CD4-positive, alpha-beta T cell treated with Interleukin-4 for 4 hours (primary cell): ENCODE measurements at regions not wholly inside any gene's neighbourhood (a gene's known extent, or its start where the extent isn't known, plus 50 kb on each side); places are given as distances from the start of the nearest gene placed in this dataset.
"Not testable (repeated sequence)": the region's sequence is repeated elsewhere in the genome, so short reads cannot be mapped to it uniquely, and the experiment has no call there.

ENCODE experiments used
- DNase-seq: peaks from one replicate; pipeline ENCODE4 v3.0.0-alpha.2; 2020

DNA sequence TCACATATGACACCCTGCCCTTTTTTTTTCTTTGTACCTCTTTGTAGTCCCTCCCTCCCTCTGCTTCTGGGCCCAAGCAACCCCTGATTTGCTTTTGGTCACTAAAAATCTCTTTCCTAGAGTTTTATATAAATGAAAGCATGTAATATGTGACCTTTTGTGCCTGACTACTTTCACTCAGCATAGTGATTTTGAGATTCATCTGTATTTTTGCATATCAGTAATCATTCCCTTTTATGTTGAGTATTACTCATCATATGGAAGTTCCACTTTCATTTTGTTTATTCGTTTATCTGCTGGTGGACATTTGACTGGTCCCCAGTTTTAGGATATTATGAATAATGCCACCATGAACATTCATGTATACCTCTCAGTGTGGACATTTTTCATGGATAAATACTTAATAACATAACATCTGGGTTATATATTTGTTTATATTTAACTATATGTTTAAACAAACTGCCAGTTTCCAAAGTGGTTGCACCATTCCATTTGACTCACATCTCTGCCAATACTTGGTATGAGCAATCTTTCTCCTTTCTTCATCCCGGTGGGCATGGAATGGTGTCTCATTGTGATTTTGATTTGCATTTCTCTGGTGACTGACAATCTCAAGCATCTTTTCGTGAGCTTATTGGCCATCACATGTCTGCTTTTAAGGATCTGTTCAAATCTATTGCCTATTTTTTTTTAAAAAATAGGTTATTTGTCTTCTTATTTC lies 115.7 kb upstream of the S1PR3 start:
- no peak for DNase-seq

DNA sequence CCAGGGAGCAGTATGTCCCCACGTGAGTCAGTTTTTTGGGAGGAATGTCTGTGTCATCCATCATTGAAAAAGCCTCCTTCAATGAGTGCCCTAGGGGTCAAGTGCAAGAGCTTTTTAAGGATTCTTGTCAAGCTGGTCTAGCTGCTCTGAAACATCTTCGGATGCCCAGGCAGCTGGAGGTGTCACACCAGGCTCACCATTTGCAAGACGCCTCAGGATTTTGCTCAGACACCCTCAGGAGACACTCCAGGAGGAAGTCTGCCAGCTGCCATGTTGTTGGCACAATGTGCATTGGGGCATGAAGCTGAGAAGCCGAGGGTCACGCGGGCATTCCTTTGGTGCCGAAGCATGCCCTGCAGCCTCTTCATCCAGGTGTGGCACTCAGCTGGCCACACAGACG lies 111.1 kb upstream of the S1PR3 start:
- no peak for DNase-seq

GRCh38 chr9:88884291-88884690 lies 107.0 kb upstream of the S1PR3 start:
- not testable (repeated sequence) for DNase-seq

DNA sequence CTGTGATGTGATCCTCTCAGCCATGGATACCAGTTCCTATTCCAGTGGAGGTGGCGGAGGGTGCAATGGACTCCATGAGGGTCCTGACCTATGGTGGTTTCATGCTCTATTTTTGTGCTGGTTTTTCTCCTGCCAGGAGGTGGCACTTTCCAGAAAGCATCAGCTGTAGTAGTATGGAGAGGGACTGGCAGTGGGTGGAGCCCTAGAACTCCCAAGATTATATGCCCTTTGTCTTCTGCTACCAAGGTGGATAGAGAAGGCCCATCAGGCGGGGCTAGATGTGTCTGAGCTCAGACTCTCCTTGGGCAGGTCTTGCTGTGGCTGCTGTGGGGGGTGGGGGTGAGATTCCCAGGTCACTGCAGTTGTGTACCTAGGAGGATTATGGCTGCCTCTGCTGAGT lies 104.5 kb upstream of the S1PR3 start:
- DNase-seq = not testable (repeated sequence)

- DNase-seq = no peak
Observed at GRCh38 chr9:88889386-88889785, 101.9 kb upstream of the S1PR3 start.

GRCh38 chr9:88890546-88890945 lies 100.7 kb upstream of the S1PR3 start:
- no peak for DNase-seq

- DNase-seq = no peak
Observed at GRCh38 chr9:88891040-88891439, 100.2 kb upstream of the S1PR3 start.

DNA sequence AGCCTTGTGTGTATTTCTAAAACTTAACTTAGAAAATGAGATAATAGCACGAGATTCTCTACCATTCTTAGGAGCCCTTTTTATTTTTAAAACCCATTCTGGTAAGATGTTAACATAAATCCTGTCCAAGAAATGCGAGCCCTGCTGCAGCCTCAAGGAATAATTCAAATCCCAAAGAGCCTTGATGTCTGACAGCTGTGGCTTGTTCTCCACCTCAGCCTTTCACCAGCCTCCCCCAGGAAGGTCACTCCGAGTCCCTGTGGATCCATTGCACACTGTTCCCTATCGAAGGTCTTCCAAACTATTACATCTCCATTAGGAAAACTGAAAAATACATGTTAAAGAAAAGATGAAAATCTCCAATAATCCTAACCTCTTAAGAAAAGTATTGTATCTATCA lies 98.5 kb upstream of the S1PR3 start:
- DNase-seq = no peak

- no peak for DNase-seq
Observed at GRCh38 chr9:88897081-88897480, 94.2 kb upstream of the S1PR3 start.

- DNase-seq = no peak
Observed at GRCh38 chr9:88898039-88898720, 93.1 kb upstream of the S1PR3 start.

GRCh38 chr9:88905506-88905905 lies 85.8 kb upstream of the S1PR3 start:
- DNase-seq = no peak

- no peak for DNase-seq
Observed at GRCh38 chr9:88915916-88916315, 75.4 kb upstream of the S1PR3 start.

DNA sequence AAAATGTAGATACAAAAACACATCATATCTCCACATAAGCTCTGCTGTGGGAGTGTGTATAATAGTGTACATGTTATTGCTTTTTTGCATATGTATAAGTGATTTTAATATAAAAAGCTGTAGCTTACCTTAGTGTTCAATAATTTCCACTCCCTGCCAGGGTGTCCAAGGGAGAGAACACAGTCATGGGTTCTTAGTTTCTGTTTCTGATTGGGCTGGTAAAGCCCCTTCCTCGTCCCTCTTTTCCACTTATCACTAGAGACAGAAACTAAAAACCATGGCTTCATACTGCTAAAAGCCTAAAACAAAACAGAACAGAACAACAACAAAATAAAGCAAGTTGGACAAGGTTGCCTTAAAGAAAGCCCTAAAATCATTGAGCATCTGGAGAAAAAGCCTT lies 74.4 kb upstream of the S1PR3 start:
- no peak for DNase-seq

DNA sequence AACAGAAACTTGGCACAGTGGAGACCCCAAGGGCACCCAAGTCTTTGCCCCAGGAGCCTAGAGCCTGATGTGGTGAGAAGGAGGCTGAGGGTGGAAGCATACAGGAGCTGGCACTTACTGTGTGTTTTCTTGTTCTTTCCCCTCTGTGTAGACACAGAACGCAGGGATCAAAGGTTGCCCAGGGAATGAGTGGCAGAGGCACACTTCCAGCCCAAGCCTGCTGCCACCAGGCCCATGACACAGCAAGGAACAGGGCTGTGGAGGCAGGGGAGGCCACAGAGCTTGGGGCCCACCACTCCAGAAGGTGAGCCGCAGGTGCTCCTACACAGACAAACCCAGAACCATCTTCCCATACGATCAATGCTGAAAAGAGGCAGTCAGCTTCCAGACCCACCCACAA lies 73.9 kb upstream of the S1PR3 start:
- no peak for DNase-seq

DNA sequence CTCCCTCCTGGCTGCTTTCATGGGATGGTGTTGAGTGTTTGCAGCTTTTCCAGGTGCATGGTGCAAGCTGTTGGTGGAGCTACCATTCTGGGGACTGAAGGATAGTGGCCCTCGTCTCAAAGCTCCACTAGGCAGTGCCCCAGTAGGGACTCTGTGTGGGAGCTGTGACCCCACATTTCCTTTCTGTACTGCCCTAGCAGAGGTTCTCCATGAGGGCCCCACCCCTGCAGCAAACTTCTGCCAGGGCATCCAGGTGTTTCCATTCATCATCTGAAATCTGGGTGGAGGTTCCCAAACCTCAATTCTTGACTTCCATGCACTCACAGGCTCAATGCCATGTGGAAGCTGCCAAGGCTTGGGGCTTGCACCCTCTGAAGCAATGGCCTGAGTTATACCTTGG lies 72.7 kb upstream of the S1PR3 start:
- DNase-seq = not testable (repeated sequence)

DNA sequence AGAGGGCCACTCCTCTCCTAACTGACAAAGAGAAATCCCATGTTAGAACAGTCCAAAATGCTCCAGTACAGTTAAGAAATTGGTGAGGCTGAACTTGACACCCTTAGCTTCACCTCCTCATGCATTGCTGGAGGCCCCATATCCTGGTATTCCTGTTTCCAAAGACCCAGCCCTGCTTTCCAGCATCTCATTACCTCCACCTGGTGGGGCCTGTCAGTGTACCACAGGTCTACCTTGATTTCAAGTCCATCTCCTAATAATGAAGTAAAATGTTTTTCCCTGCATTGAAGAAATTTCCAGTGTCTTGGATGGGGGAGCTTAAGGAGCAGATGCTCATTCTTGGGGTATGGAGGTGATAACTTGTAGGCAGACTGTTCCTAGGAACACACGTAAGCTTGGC lies 70.6 kb upstream of the S1PR3 start:
- DNase-seq = no peak

DNA sequence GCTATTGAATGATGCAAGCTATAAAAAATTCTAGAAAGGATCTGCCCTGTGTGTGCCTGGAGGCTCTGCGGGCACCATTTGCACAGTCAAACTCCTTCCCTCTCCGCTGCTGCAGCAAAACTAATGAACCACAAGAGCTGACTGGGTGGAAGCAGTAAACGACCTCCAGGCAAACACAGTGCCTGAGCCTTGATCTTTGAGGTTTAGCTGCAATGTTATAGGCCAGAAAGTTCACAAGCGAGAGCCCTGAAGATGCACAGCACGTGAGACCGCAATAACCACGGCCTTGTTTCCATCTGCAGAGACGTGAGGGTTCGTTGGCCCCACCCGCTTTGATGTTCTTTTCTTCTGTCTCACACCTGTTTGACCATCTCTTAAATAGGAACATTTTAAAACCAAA lies 69.2 kb upstream of the S1PR3 start:
- DNase-seq = peak; percentile 36

- DNase-seq = no peak
Observed at GRCh38 chr9:88923092-88923491, 68.2 kb upstream of the S1PR3 start.

DNA sequence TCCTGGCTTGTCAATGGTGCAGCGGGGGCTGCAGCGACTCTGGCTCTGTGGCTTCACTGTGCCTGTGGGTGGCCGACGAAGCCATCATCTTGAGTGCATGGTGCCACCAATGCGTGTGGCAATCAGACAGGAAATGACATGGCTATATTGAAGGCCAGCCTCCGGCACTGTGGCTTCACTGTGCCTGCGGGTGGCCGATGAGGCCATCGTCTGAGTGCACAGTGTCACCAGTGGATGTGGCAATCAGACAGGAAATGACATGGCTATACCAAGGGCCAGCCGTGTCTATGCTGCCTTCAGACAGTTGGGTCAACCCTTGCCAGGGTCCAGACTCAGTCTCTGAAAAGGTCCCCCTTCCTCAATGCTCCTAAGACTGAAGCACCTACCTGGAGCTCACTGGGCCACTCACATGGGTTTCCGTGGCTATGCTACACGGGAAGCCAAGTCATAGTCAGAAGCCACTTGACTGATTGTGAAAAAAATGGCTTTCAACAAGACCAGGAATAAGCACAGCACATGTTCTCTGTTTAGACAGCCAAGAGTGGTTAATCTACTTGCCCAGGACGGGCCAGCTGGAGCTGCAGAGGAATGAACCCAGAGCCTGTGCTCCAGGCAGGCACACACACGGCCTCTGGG lies 67.5 kb upstream of the S1PR3 start:
- peak; percentile 7 for DNase-seq

DNA sequence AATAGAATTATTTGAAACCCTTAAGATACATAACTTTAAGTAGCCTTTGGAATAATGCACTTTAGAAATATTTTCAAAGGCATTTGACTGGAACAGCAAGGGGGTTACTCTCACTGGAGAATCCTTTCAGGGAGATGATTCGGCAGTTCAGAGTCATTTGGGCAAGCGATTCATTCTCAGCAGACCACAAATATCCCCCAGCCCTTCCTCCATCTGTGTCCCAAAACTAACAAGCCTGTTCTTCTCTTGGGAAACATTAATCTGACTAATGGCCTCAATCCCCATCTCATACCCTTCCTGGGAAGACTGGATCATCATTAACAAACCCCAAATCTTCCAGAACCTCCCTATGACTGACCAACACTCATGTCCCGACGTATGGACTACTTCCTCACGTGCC lies 65.8 kb upstream of the S1PR3 start:
- DNase-seq = no peak

DNA sequence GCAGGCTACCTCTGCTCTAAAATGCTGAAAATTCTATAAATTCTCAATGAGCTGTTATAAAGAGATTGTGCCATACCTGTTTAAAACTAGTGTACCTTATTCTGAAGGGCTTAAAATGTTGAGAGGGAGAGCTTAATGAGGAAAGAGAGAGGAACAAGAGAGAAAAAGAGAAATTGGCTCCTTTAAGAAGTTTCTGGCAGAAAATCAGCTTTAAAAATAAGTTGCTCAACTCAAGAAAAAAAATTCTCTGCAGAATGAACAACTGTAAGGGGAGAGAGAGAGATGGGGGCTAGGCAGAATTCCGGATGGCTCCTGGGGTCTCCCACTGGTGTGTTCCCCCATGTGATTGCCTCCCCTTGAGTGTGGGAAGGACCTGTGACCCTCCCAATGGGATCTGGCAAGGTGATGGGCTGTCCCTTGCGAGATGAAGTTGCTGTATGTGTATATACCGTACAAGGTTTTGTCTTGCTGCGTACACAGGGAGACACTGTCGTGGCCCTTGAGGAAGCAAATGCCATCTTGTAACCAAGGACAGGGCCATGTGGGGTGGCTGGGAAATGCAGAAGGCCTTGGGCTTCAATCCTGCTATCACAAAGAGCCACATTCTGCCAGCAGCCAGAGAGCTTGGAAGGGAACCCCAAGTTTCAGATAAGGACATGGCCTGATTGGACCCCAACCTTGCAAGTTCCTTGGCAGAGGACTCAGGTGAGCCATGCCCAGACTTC lies 64.3 kb upstream of the S1PR3 start:
- no peak for DNase-seq

DNA sequence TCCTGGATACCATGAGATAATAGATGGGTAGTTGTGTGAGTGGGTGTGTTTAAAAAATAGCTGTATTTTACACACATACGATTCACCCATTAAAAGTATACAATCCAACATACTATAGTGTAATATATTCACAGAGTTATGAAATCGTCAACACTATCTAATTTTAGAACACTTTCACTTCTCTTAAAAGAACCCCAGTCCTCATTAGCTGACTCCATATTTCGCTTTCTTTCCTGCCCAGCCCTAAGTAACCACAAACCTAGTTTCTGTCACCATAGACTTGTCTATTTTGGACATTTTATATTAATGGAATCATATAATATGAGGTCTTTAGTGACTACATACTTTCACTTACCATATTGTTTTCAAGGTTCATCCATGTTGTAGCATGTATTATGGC lies 63.8 kb upstream of the S1PR3 start:
- peak; percentile 15 for DNase-seq

DNA sequence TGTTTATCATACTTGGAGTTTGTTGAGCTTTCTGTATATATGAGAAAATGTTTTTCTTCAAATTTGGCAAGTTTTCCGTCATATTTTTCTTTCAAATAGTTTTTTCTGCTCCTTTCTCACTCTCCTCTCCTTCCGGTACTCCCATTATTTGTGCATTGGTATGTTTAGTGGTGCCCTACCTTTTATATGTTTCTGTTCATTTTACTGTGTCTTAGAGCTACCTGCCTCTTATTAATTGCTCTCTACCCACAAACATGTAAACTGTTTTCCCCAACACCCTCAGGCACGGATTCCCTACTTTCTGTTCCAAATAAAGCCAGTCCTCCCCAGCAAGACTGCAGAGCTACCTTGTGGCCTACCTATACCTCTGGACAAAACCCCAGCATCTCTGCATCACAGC lies 60.6 kb upstream of the S1PR3 start:
- DNase-seq = no peak

GRCh38 chr9:88932766-88933165 lies 58.5 kb upstream of the S1PR3 start:
- no peak for DNase-seq
